ENCODE measurements at regions not wholly inside any gene's neighbourhood (a gene's known extent, or its start where the extent isn't known, plus 50 kb on each side); places are given as distances from the start of the nearest gene placed in this dataset.

GRCh38 chr3:102904629-102905028 is 469.8 kb downstream of the ZPLD1 start:
- 85 to 86% methylated on average over 10 to 11 of the region's 11 CpGs for WGBS, 2 donors
- DNase-seq = no peak
- Histone ChIP-seq H3K4me1 (no peaks in the 10 kb centered on the region), H3K9me3 (no peaks in the 10 kb centered on the region), H3K4me3 (no peak overlapping the region), H3K36me3 (no peaks in the 10 kb centered on the region), H3K27me3 (no peaks in the 10 kb centered on the region), H3K27ac (no peak overlapping the region)
- no peak for TF ChIP-seq CTCF (IDR thresholded peaks at IDR 0.05)
- no peak for TF ChIP-seq POLR2A (IDR thresholded peaks at IDR 0.05)
- intact Hi-C loops (cut with DNase I) = no loop called here

DNA sequence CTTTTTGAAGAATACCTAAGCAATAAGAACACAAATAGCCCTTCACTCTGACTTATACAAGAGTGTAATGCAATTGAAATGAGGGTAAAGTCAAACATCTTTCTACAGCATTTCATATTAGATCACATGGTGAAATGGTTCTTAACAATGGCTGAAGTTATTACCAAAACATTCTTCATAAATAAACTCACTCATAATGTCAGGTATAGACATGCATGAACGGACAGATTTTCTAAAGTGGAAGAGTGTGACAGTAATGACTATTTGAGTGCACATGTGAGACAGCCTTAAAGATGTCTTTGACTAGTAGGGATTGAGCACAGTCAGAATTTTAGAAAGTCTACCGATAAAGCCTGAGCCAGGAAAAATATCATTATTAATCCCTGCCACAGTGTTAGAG is 471.0 kb downstream of the ZPLD1 start:
- TF ChIP-seq POLR2A (IDR thresholded peaks at IDR 0.05) (no peak), CTCF (IDR thresholded peaks at IDR 0.05) (no peak)
- no peak overlapping the region for H3K4me3 ChIP-seq
- H3K27me3 ChIP-seq = no peaks in the 10 kb centered on the region
- H3K9me3 ChIP-seq = no peaks in the 10 kb centered on the region
- 53 to 69% methylated on average over 2 of the region's 2 CpGs for WGBS, 2 donors
- DNase-seq = no peak
- H3K27ac ChIP-seq = no peak overlapping the region
- H3K4me1 ChIP-seq = no peaks in the 10 kb centered on the region
- no peaks in the 10 kb centered on the region for H3K36me3 ChIP-seq
- intact Hi-C loops (cut with DNase I) = no loop called here

- no peak for TF ChIP-seq POLR2A (IDR thresholded peaks at IDR 0.05)
- TF ChIP-seq CTCF (IDR thresholded peaks at IDR 0.05) = no peak
- no peaks in the 10 kb centered on the region for H3K36me3 ChIP-seq
- no peaks in the 10 kb centered on the region for H3K4me1 ChIP-seq
- no peak for DNase-seq
- no peak overlapping the region for H3K27ac ChIP-seq
- 56 to 80% methylated on average over 1 of the region's 1 CpG for WGBS, 2 donors
- no peaks in the 10 kb centered on the region for H3K9me3 ChIP-seq
- intact Hi-C loops (cut with DNase I) = no loop called here
- H3K4me3 ChIP-seq = no peak overlapping the region
- H3K27me3 ChIP-seq = no peaks in the 10 kb centered on the region
Observed at GRCh38 chr3:102906818-102907217, 472.0 kb downstream of the ZPLD1 start.

DNA sequence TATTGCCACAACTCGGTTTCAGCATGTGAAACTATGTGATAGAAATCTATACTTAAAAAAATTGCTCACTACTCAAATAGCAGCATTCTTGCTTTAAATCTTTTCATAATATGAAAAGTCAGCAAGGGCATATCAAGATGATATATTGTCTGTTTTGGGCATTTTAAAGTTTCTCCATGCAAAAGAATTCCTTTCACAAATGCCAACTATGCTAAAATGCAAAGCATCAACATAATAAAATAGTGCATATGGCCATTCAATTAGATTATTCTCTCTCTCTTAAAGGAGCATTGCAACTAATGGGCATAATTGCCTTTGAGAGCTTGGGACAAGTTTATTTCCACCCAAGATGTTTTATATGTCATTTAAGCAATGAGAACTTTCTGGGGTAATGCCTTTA is 475.1 kb downstream of the ZPLD1 start:
- Histone ChIP-seq H3K27me3 (no peaks in the 10 kb centered on the region), H3K4me3 (no peak overlapping the region), H3K27ac (no peak overlapping the region), H3K36me3 (no peaks in the 10 kb centered on the region), H3K4me1 (no peaks in the 10 kb centered on the region), H3K9me3 (no peaks in the 10 kb centered on the region)
- intact Hi-C loops (cut with DNase I) = no loop called here
- 33 to 40% methylated on average over 1 of the region's 1 CpG for WGBS, 2 donors
- no peak for DNase-seq
- TF ChIP-seq CTCF (IDR thresholded peaks at IDR 0.05) = no peak
- no peak for TF ChIP-seq POLR2A (IDR thresholded peaks at IDR 0.05)

DNA sequence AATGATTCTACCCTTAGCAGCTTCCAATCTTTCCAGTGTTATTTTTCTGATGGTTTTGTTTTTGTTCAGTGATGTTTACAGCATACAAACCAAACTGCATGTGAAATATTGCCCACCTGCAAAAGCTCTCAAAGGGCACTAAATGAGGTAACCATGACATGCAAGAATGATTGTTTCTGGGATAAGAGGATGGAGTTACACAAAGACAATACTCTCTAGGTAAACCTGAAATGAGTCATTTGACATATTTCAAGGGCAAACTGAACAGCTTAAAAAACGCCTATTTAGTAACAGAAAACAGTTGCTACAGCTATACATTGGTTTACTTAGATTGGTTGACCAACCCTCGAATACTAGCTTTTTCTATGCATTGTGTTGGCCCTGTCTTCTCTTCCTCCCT is 481.7 kb downstream of the ZPLD1 start:
- TF ChIP-seq CTCF (IDR thresholded peaks at IDR 0.05) = no peak
- TF ChIP-seq POLR2A (IDR thresholded peaks at IDR 0.05) = no peak
- intact Hi-C loops (cut with DNase I) = no loop called here
- no peak for DNase-seq

More for the DNA sequence above, 481.7 kb downstream of the ZPLD1 start:
- Histone ChIP-seq H3K27ac (no peak overlapping the region), H3K9me3 (no peaks in the 10 kb centered on the region), H3K4me3 (no peak overlapping the region), H3K27me3 (no peaks in the 10 kb centered on the region), H3K36me3 (no peaks in the 10 kb centered on the region), H3K4me1 (no peaks in the 10 kb centered on the region)
- 31 to 51% methylated on average over 2 of the region's 2 CpGs for WGBS, 2 donors
